ENCODE measurements at regions not wholly inside any gene's neighbourhood (a gene's known extent, or its start where the extent isn't known, plus 50 kb on each side); places are given as distances from the start of the nearest gene placed in this dataset.

- no peak for TF ChIP-seq ZNF512 (CRISPR knock-in tag; IDR thresholded peaks at IDR 0.05; ENCODE audit: borderline replicate concordance)
- TF ChIP-seq EMX1 (CRISPR knock-in tag; IDR thresholded peaks at IDR 0.05) = no peak
- TF ChIP-seq SOX15 (CRISPR knock-in tag; IDR thresholded peaks at IDR 0.05) = no peak
- no peak for TF ChIP-seq ZMAT4 (CRISPR knock-in tag; IDR thresholded peaks at IDR 0.05)
- TF ChIP-seq ZNF219 (CRISPR knock-in tag; IDR thresholded peaks at IDR 0.05; ENCODE audit: borderline replicate concordance) = no peak
- TF ChIP-seq USF1 (CRISPR knock-in tag; IDR thresholded peaks at IDR 0.05) = no peak
- no peak for TF ChIP-seq TP53 (CRISPR knock-in tag; IDR thresholded peaks at IDR 0.05)
- TF ChIP-seq NFE2L1 (CRISPR knock-in tag; IDR thresholded peaks at IDR 0.05) = no peak
Observed at GRCh38 chr12:127726671-127727315, 540.2 kb upstream of the TMEM132C start (continued).

GRCh38 chr12:127728285-127728684 is 538.7 kb upstream of the TMEM132C start:
- Mint-ChIP-seq H3K9me3 (peaks cover 86% of the 10 kb centered on the region), H3K27ac (no peak overlapping the region), H3K4me3 (no peak overlapping the region), H3K36me3 (peaks cover 52% of the 10 kb centered on the region), H3K4me1 (no peaks in the 10 kb centered on the region), H3K27me3 (ENCODE audit: low read depth) (peaks cover 5% of the 10 kb centered on the region; the same call in 1 of the 2 replicates)
- ChIA-PET POLR2A (no interaction called here), CTCF (no interaction called here)
- ATAC-seq (no peak), DNase-seq (ENCODE audit: low spot score) (no peak)
- TF ChIP-seq ZNF281 (CRISPR knock-in tag; IDR thresholded peaks at IDR 0.05) (no peak), ATF2 (CRISPR knock-in tag; IDR thresholded peaks at IDR 0.05; ENCODE audit: borderline replicate concordance, low read depth) (no peak), TEAD4 (CRISPR knock-in tag; IDR thresholded peaks at IDR 0.05) (no peak), ATF6 (CRISPR knock-in tag; IDR thresholded peaks at IDR 0.05) (no peak), SMAD3 (CRISPR knock-in tag; IDR thresholded peaks at IDR 0.05; ENCODE audit: borderline replicate concordance) (no peak), JUN (CRISPR knock-in tag; IDR thresholded peaks at IDR 0.05) (no peak)

- Mint-ChIP-seq H3K4me3 (no peak overlapping the region), H3K27me3 (ENCODE audit: low read depth) (peaks cover 5% of the 10 kb centered on the region; the same call in 1 of the 2 replicates), H3K4me1 (no peaks in the 10 kb centered on the region), H3K36me3 (peaks cover 52% of the 10 kb centered on the region), H3K9me3 (peaks cover 89% of the 10 kb centered on the region), H3K27ac (no peak overlapping the region)
- POLR2A ChIA-PET = no interaction called here
- CTCF ChIA-PET = no interaction called here
- DNase-seq (ENCODE audit: low spot score) (no peak), ATAC-seq (no peak)
- TF ChIP-seq ZNF512 (CRISPR knock-in tag; IDR thresholded peaks at IDR 0.05; ENCODE audit: borderline replicate concordance) = no peak
- no peak for TF ChIP-seq GTF2I (CRISPR knock-in tag; conservative IDR thresholded peaks at IDR 0.05)
- TF ChIP-seq ZNF423 (CRISPR knock-in tag; IDR thresholded peaks at IDR 0.05) = no peak
- TF ChIP-seq ZMAT4 (CRISPR knock-in tag; IDR thresholded peaks at IDR 0.05) = no peak
Observed at GRCh38 chr12:127728729-127729128, 538.2 kb upstream of the TMEM132C start.
